ENCODE measurements at regions not wholly inside any gene's neighbourhood (a gene's known extent, or its start where the extent isn't known, plus 50 kb on each side); places are given as distances from the start of the nearest gene placed in this dataset.

DNA sequence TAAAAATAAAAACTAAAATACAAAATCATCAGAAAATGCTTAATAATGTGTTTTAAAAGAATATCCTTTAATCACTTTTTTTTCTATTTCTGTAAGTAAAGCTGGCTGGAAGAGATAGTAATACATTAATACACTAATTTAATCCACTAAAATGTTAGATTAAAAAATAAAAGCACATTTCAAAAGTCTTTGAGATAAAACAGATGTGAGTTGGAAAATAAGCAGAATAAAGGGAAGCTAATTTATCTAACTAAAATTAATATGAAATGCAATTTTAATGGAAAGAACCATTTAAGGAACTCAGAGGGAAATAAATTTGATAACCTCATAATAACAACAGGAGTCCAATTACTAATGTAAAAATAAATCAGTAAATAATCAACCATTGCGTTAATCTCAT lies 774.8 kb upstream of the MBL2 start:
- Mint-ChIP-seq H3K4me1 (ENCODE audit: low read depth) (no peaks in the 10 kb centered on the region), H3K27me3 (ENCODE audit: insufficient read depth) (no peaks in the 10 kb centered on the region), H3K9me3 (peaks cover 42% of the 10 kb centered on the region), H3K4me3 (no peak overlapping the region), H3K27ac (no peak overlapping the region), H3K36me3 (ENCODE audit: low read depth) (no peaks in the 10 kb centered on the region)
- TF ChIP-seq, protein P1, sequence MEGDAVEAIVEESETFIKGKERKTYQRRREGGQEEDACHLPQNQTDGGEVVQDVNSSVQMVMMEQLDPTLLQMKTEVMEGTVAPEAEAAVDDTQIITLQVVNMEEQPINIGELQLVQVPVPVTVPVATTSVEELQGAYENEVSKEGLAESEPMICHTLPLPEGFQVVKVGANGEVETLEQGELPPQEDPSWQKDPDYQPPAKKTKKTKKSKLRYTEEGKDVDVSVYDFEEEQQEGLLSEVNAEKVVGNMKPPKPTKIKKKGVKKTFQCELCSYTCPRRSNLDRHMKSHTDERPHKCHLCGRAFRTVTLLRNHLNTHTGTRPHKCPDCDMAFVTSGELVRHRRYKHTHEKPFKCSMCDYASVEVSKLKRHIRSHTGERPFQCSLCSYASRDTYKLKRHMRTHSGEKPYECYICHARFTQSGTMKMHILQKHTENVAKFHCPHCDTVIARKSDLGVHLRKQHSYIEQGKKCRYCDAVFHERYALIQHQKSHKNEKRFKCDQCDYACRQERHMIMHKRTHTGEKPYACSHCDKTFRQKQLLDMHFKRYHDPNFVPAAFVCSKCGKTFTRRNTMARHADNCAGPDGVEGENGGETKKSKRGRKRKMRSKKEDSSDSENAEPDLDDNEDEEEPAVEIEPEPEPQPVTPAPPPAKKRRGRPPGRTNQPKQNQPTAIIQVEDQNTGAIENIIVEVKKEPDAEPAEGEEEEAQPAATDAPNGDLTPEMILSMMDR (IDR thresholded peaks at IDR 0.05) = no peak
- DNase-seq = no peak

DNA sequence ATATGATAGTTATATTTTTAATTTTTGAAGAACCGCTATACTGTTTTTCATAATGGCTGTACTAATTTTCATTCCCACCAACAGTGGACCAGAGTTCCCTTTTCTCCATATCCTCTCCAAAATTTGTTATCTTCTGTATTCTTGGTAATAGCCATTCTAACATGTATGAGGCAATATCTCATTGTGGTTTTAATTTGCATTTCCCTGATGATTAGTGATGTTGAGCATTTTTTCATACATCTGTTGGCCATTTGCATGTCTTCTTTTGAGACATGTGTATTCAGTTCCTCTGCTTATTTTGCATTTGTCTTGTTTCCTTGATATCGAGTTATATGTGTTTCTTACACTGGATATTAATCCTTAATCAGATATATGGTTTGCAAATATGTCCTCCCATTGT lies 770.8 kb upstream of the MBL2 start:
- Mint-ChIP-seq H3K4me3 (no peak overlapping the region), H3K27ac (no peak overlapping the region), H3K36me3 (ENCODE audit: low read depth) (no peaks in the 10 kb centered on the region), H3K27me3 (ENCODE audit: insufficient read depth) (no peaks in the 10 kb centered on the region; the same call in 1 of the 2 replicates), H3K4me1 (ENCODE audit: low read depth) (no peaks in the 10 kb centered on the region), H3K9me3 (peaks cover 37% of the 10 kb centered on the region)
- DNase-seq = no peak
- TF ChIP-seq, protein P1 (IDR thresholded peaks at IDR 0.05) = no peak

DNA sequence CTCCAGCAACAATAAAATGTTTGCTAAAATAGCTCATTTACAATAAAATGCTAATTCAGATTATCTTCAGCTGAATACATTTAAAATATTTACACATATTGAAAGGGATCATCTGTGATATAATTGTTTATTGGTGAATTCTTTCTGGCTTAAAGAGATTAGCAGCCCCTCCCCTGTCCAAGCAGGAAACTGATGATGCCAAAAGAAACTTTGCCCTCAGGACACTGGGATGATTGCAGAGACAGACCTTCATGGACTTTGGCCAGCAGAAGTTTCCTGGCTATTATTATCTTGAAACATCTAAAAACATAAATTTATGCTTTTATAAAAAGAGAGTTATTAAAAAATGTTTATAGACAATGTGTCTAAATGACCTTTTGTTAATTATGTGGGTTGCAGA lies 764.9 kb upstream of the MBL2 start:
- DNase-seq = no peak
- no peaks in the 10 kb centered on the region for H3K4me1 Mint-ChIP-seq (ENCODE audit: low read depth)
- H3K9me3 Mint-ChIP-seq = peaks cover 15% of the 10 kb centered on the region
- no peak overlapping the region for H3K4me3 Mint-ChIP-seq
- H3K27me3 Mint-ChIP-seq (ENCODE audit: insufficient read depth) = no peaks in the 10 kb centered on the region; the same call in 1 of the 2 replicates
- no peaks in the 10 kb centered on the region for H3K36me3 Mint-ChIP-seq (ENCODE audit: low read depth)
- no peak overlapping the region for H3K27ac Mint-ChIP-seq
- TF ChIP-seq, protein P1 (IDR thresholded peaks at IDR 0.05) = no peak

DNA sequence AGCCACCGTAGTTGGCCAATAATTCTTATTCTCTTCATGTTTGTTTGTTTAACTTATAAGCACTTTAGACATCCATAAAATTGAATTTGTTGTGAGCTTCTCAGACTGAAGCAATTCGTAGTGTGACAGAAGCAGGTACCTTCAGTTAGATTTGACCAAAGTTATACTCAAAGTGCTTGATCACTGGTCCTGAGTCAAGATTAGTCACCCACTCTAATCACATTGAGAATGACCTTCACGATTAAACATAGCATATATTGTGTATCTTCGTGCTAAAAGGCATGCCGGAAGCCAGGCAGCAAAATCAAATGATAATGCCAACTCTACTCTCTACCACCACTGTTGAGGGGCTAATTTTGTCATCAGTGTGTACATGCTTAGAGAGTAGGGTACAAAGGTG lies 763.7 kb upstream of the MBL2 start:
- TF ChIP-seq, protein P1 (IDR thresholded peaks at IDR 0.05) = no peak
- Mint-ChIP-seq H3K27me3 (ENCODE audit: insufficient read depth) (no peaks in the 10 kb centered on the region; the same call in 1 of the 2 replicates), H3K27ac (no peak overlapping the region)

DNA sequence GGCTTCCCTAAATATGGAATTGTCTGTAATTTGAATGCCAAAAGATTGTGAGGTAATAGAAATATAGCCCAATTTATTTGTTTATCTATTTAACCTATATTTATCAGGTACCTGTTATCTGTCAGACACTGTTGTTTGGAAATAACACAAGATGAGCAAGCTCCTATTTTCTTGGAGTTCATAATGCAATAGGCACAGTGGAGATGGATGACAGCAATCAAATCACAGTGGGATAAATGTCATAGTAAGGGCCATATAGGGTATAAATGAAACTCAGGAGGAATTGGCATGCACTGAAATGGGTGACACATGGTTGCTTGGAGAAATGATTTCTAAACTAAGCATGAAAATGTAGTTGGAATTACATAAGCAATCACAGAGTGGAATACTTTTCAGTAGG lies 761.8 kb upstream of the MBL2 start:
- H3K4me3 Mint-ChIP-seq = no peak overlapping the region
- DNase-seq = no peak
- no peaks in the 10 kb centered on the region for H3K27me3 Mint-ChIP-seq (ENCODE audit: insufficient read depth)
- H3K4me1 Mint-ChIP-seq (ENCODE audit: low read depth) = no peaks in the 10 kb centered on the region
- TF ChIP-seq, protein P1 (IDR thresholded peaks at IDR 0.05) = no peak
- peaks cover 10% of the 10 kb centered on the region for H3K9me3 Mint-ChIP-seq
- no peaks in the 10 kb centered on the region for H3K36me3 Mint-ChIP-seq (ENCODE audit: low read depth)
- no peak overlapping the region for H3K27ac Mint-ChIP-seq

More for the DNA sequence above, 763.7 kb upstream of the MBL2 start:
- peaks cover 10% of the 10 kb centered on the region for H3K9me3 Mint-ChIP-seq
- H3K4me3 Mint-ChIP-seq = no peak overlapping the region
- H3K4me1 Mint-ChIP-seq (ENCODE audit: low read depth) = no peaks in the 10 kb centered on the region
- DNase-seq = no peak
- H3K36me3 Mint-ChIP-seq (ENCODE audit: low read depth) = no peaks in the 10 kb centered on the region

DNA sequence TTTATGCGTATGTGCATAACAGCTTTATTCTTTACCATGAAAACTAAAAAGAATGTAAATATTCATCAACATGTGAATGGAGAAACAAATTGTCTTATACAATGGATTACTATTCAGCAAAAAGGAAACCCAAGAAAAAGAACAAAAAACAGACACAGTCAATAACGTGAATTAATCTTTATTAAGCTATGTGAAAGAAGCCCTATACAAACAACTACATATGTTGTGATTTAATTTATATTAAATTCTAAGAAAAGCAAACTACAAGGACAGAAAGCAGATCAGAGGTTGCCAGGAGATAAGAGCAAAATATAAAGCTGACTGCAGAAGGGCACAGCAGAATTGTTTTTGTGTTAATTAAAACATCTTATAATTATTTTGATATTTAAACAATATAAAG lies 756.4 kb upstream of the MBL2 start:
- Mint-ChIP-seq H3K27ac (no peak overlapping the region), H3K9me3 (peaks cover 16% of the 10 kb centered on the region; the same call in 1 of the 2 replicates), H3K4me3 (no peak overlapping the region), H3K4me1 (ENCODE audit: low read depth) (no peaks in the 10 kb centered on the region), H3K36me3 (ENCODE audit: low read depth) (no peaks in the 10 kb centered on the region), H3K27me3 (ENCODE audit: insufficient read depth) (no peaks in the 10 kb centered on the region)
- TF ChIP-seq, protein P1 (IDR thresholded peaks at IDR 0.05) = no peak
- DNase-seq = no peak

All from HFFc6 (cell line).